H1 (cell line): ENCODE measurements at regions not wholly inside any gene's neighbourhood (a gene's known extent, or its start where the extent isn't known, plus 50 kb on each side); places are given as distances from the start of the nearest gene placed in this dataset.

Source experiments
- CTCF ChIA-PET: fragments of 300-600 bp; sonication (Branson Sonifier 250); formaldehyde crosslinking; loops from one replicate; lab custom pipeline; 2021; ENCODE audit not compliant: partially characterized antibody; lab: Charles Lee
- POLR2A ChIA-PET: fragments of 300-600 bp; sonication (Branson Sonifier 250); formaldehyde crosslinking; loops from one replicate; lab custom pipeline; 2021; ENCODE audit warnings: inconsistent platforms; ENCODE audit not compliant: partially characterized antibody; lab: Charles Lee
- DNase-seq, 2 experiments: peaks; one replicate each; pipeline versions ENCODE4 v3.0.0 to v3.0.0-alpha.2; 2010 to 2022; ENCODE audit warnings: low spot score in 2 of 2, low read depth in 1 of 2, mixed read lengths in 1 of 2
- FAIRE-seq: peaks from 2 replicates; lab custom pipeline; 2011; peaks lifted over from hg19 to GRCh38; lab: Jason Lieb, UNC
- H2AFZ ChIP-seq: 2 replicates; pipeline ENCODE4 v1.8.1; 2012; ENCODE audit warnings: low read length, inconsistent platforms
- H2AK5ac ChIP-seq: 2 replicates; pipeline ENCODE4 v1.6.1; 2013; ENCODE audit warnings: low read depth, low read length
- H2BK120ac ChIP-seq: replicated peaks from 2 replicates; pipeline ENCODE3; 2013; ENCODE audit warnings: low read depth, low read length, inconsistent platforms
- H2BK12ac ChIP-seq: 2 replicates; pipeline ENCODE4 v1.6.1; 2013; ENCODE audit warnings: low read depth, low read length
- H2BK15ac ChIP-seq: 2 replicates; pipeline ENCODE4 v1.6.1; 2013; ENCODE audit warnings: low read length
- H2BK20ac ChIP-seq: 2 replicates; pipeline ENCODE4 v1.6.1; 2013; ENCODE audit warnings: low read length
- H2BK5ac ChIP-seq: 2 replicates; pipeline ENCODE4 v1.6.1; 2013; ENCODE audit warnings: low read depth, low read length
- H3K14ac ChIP-seq: 2 replicates; pipeline ENCODE4 v1.6.1; 2013; ENCODE audit warnings: inconsistent platforms; ENCODE audit not compliant: insufficient read length
- H3K18ac ChIP-seq: 2 replicates; pipeline ENCODE4 v1.6.1; 2013; ENCODE audit warnings: low read length; ENCODE audit errors: extremely low read depth
- H3K23ac ChIP-seq: 2 replicates; pipeline ENCODE4 v1.6.1; 2013; ENCODE audit warnings: inconsistent platforms; ENCODE audit not compliant: insufficient read length
- H3K23me2 ChIP-seq: 2 replicates; pipeline ENCODE4 v1.6.1; 2013; ENCODE audit warnings: low read depth, low read length
- H3K27ac ChIP-seq: 2 replicates; pipeline ENCODE4 v1.6.1; 2011; ENCODE audit warnings: low read depth, low read length, inconsistent platforms
- H3K27me3 ChIP-seq, 4 experiments: replicated peaks in 1 of 4; 1 replicate in 1 of 4; 2 replicates in 3 of 4; pipeline versions ENCODE4 v1.6.1 to v1.8.1; 2011 to 2013; ENCODE audit warnings: low read length in 3 of 4, mild to moderate bottlenecking in 3 of 4, inconsistent platforms in 2 of 4, mixed read lengths in 2 of 4, moderate library complexity in 1 of 4; ENCODE audit not compliant: control insufficient read depth in 3 of 4, insufficient read depth in 3 of 4; ENCODE audit errors: extremely low read depth in 1 of 4
- H3K36me3 ChIP-seq, 4 experiments: 2 replicates each; pipeline versions ENCODE4 v1.6.1 to v1.8.1; 2011 to 2013; ENCODE audit warnings: mild to moderate bottlenecking in 4 of 4, low read length in 3 of 4, moderate library complexity in 2 of 4, control low read depth in 1 of 4, inconsistent platforms in 1 of 4; ENCODE audit not compliant: insufficient read depth in 4 of 4, control insufficient read depth in 2 of 4
- H3K4ac ChIP-seq: replicated peaks from 2 replicates; pipeline ENCODE3; 2013; ENCODE audit warnings: low read length, low read depth, mixed read lengths, inconsistent platforms; ENCODE audit not compliant: insufficient read length
- H3K4me1 ChIP-seq, 4 experiments: replicated peaks in 1 of 4; 1 replicate in 1 of 4; 2 replicates in 3 of 4; pipeline versions ENCODE4 v1.6.1 to v1.8.1; 2011 to 2013; ENCODE audit warnings: low read length in 3 of 4, inconsistent platforms in 2 of 4, mixed read lengths in 1 of 4; ENCODE audit not compliant: insufficient read depth in 4 of 4, control insufficient read depth in 3 of 4
- H3K4me2 ChIP-seq, 2 experiments: 2 replicates each; pipeline versions ENCODE4 v1.6.1 to v1.8.1; 2011 to 2013; ENCODE audit warnings: low read depth in 2 of 2, low read length in 2 of 2, control low read depth in 1 of 2, inconsistent platforms in 1 of 2, mild to moderate bottlenecking in 1 of 2; ENCODE audit not compliant: insufficient read depth in 1 of 2
- H3K4me3 ChIP-seq, 4 experiments: fragments of 200-600, 300-600 bp in 1 of 4; sonication (generic), shearing (Covaris generic), sonication (Bioruptor Twin) in 1 of 4; 2 replicates each; pipeline versions ENCODE4 v1.5.1 to v1.8.1; 2011 to 2016; ENCODE audit warnings: low read length in 4 of 4, low read depth in 3 of 4, control low read depth in 2 of 4, inconsistent platforms in 2 of 4, mild to moderate bottlenecking in 2 of 4, mixed read lengths in 1 of 4, moderate library complexity in 1 of 4; ENCODE audit not compliant: insufficient read depth in 2 of 4; ENCODE audit errors: extremely low read depth in 1 of 4
- H3K56ac ChIP-seq: replicated peaks from 2 replicates; pipeline ENCODE3; 2013; ENCODE audit warnings: low read depth, mild to moderate bottlenecking, mixed read lengths, low read length, inconsistent platforms; ENCODE audit not compliant: insufficient read length
- H3K79me1 ChIP-seq: 2 replicates; pipeline ENCODE4 v1.6.1; 2013; ENCODE audit warnings: low read depth, low read length, control low read depth
- H3K79me2 ChIP-seq, 2 experiments: 2 replicates each; pipeline versions ENCODE4 v1.6.1 to v1.8.1; 2012 to 2013; ENCODE audit warnings: low read length in 2 of 2, mild to moderate bottlenecking in 2 of 2, inconsistent platforms in 1 of 2; ENCODE audit not compliant: insufficient read depth in 2 of 2, control insufficient read depth in 1 of 2
- H3K9ac ChIP-seq, 4 experiments: replicated peaks in 1 of 4; 1 replicate in 1 of 4; 2 replicates in 3 of 4; pipeline versions ENCODE4 v1.6.1 to v1.8.1; 2011 to 2013; ENCODE audit warnings: low read depth in 3 of 4, low read length in 3 of 4, control low read depth in 2 of 4, mild to moderate bottlenecking in 2 of 4, moderate library complexity in 2 of 4, inconsistent platforms in 1 of 4; ENCODE audit errors: extremely low read depth in 1 of 4
- H3K9me3 ChIP-seq, 2 experiments: 2 replicates each; pipeline versions ENCODE4 v1.6.1 to v1.8.1; 2012 to 2013; ENCODE audit warnings: mild to moderate bottlenecking in 2 of 2, moderate library complexity in 2 of 2, control low read depth in 1 of 2, inconsistent platforms in 1 of 2, low read depth in 1 of 2, low read length in 1 of 2, mixed read lengths in 1 of 2; ENCODE audit not compliant: insufficient read depth in 2 of 2
- H4K20me1 ChIP-seq, 2 experiments: replicated peaks in 1 of 2; 2 replicates each; pipeline versions ENCODE3 to v1.8.1; 2011 to 2013; ENCODE audit warnings: inconsistent platforms in 2 of 2, low read length in 2 of 2, mild to moderate bottlenecking in 1 of 2; ENCODE audit not compliant: insufficient read depth in 2 of 2, control insufficient read depth in 1 of 2
- H4K5ac ChIP-seq: 2 replicates; pipeline ENCODE4 v1.6.1; 2013; ENCODE audit warnings: low read length, low read depth, mixed read lengths, inconsistent platforms; ENCODE audit not compliant: insufficient read length
- H4K8ac ChIP-seq: 2 replicates; pipeline ENCODE4 v1.8.0; 2013; ENCODE audit warnings: mild to moderate bottlenecking, moderate library complexity, low read length, inconsistent platforms; ENCODE audit not compliant: insufficient read depth; ENCODE audit errors: extremely low read depth
- H4K91ac ChIP-seq: replicated peaks from 2 replicates; pipeline ENCODE3; 2013; ENCODE audit warnings: low read length, mixed read lengths, inconsistent platforms; ENCODE audit not compliant: insufficient read length
- ATF3 ChIP-seq: IDR thresholded peaks from 2 replicates; pipeline ENCODE4 v1.6.1; 2011; ENCODE audit warnings: low read depth, mild to moderate bottlenecking, low read length; ENCODE audit not compliant: insufficient read depth
- BCL11A ChIP-seq, 2 experiments: IDR thresholded peaks; one replicate each; pipeline ENCODE4 v1.6.1; 2011; ENCODE audit warnings: low read depth in 2 of 2, low read length in 2 of 2, mild to moderate bottlenecking in 2 of 2
- CHD2 ChIP-seq: IDR thresholded peaks from 2 replicates; pipeline ENCODE4 v1.6.1; 2012; ENCODE audit warnings: low read length, improper control_type of control experiment
- GTF2F1 ChIP-seq: IDR thresholded peaks from 2 replicates; pipeline ENCODE4 v1.6.1; 2012; ENCODE audit warnings: low read depth, low read length, improper control_type of control experiment, borderline replicate concordance
- JUN ChIP-seq: IDR thresholded peaks from 2 replicates; pipeline ENCODE4 v1.6.1; 2011; ENCODE audit warnings: low read depth, mild to moderate bottlenecking, improper control_type of control experiment, low read length
- KDM5A ChIP-seq: fragments of 200-600 bp; IDR thresholded peaks from 2 replicates; pipeline ENCODE4 v1.7.1; 2012; ENCODE audit warnings: mild to moderate bottlenecking, low read length, inconsistent platforms, mixed read lengths
- NANOG ChIP-seq: IDR thresholded peaks from 2 replicates; pipeline ENCODE4 v1.6.1; 2011; ENCODE audit warnings: low read length, low read depth, mild to moderate bottlenecking, inconsistent platforms; ENCODE audit not compliant: insufficient read depth, poor library complexity, severe bottlenecking
- PHF8 ChIP-seq: fragments of 200-600 bp; sonication (generic); conservative IDR thresholded peaks from 2 replicates; pipeline ENCODE4 v1.7.1; 2012; ENCODE audit warnings: low read depth, mild to moderate bottlenecking, inconsistent platforms, low read length, moderate library complexity
- POLR2AphosphoS5 ChIP-seq: IDR thresholded peaks from 2 replicates; pipeline ENCODE4 v1.6.1; 2011; ENCODE audit warnings: low read depth, low read length
- RBBP5 ChIP-seq: IDR thresholded peaks from 2 replicates; pipeline ENCODE4 v1.7.1; 2012; ENCODE audit warnings: low read depth, mild to moderate bottlenecking, inconsistent platforms, low read length, moderate library complexity, borderline replicate concordance
- RFX5 ChIP-seq: IDR thresholded peaks from 2 replicates; pipeline ENCODE4 v1.6.1; 2011; ENCODE audit warnings: low read depth, low read length, improper control_type of control experiment, borderline replicate concordance
- SP2 ChIP-seq: IDR thresholded peaks from 2 replicates; pipeline ENCODE4 v1.6.1; 2012; ENCODE audit warnings: mild to moderate bottlenecking, low read length, inconsistent platforms
- TAF7 ChIP-seq: optimal IDR thresholded peaks from 2 replicates; pipeline ENCODE3; 2011; ENCODE audit warnings: low read depth, mild to moderate bottlenecking, inconsistent platforms, low read length, moderate library complexity, borderline replicate concordance
- TEAD4 ChIP-seq: IDR thresholded peaks from 2 replicates; pipeline ENCODE4 v1.6.1; 2012; ENCODE audit warnings: low read depth, low read length, inconsistent platforms, mixed read lengths
- ZNF274 ChIP-seq: IDR thresholded peaks from 2 replicates; pipeline ENCODE4 v1.7.0; 2012; ENCODE audit warnings: low read length, borderline replicate concordance; ENCODE audit errors: extremely low read depth
- WGBS, 2 experiments: shearing (Covaris generic) in 1 of 2; methylation state at CpG; one replicate each; pipeline versions ENCODE4 v1.1.6 to v1.1.7; 2013 to 2015; ENCODE audit warnings: low lambda C conversion rate in 2 of 2, mixed read lengths in 2 of 2, inconsistent platforms in 1 of 2, low coverage in 1 of 2, missing lambda C conversion rate in 1 of 2; ENCODE audit not compliant: insufficient replicate concordance in 2 of 2, insufficient coverage in 1 of 2, insufficient read length in 1 of 2; ENCODE audit errors: extremely low coverage in 1 of 2, missing lambda C conversion rate in 1 of 2; 5-methylcytosine and 5-hydroxymethylcytosine counted together

GRCh38 chr14:97697772-97698171, 900.6 kb downstream of the VRK1 start:
- no peak overlapping the region for H4K8ac ChIP-seq
- WGBS, 2 experiments, result 92% methylated on average over 2 of the region's 2 CpGs; no CpG with 5 or more reads in 1 of the 2 experiments
- no peak overlapping the region for H2AK5ac ChIP-seq
- H3K18ac ChIP-seq, result 0 out of 2 replicates have a peak overlapping the region, but pooled peaks have one; percentile 27
- no peak overlapping the region for H4K5ac ChIP-seq
- H2BK120ac ChIP-seq, result no peak overlapping the region
- no peak overlapping the region for H4K91ac ChIP-seq
- H2BK5ac ChIP-seq, result no peak overlapping the region
- H4K20me1 ChIP-seq, result no peaks in the 10 kb centered on the region
- CTCF ChIA-PET, result no interaction called here
- H2BK20ac ChIP-seq, result no peak overlapping the region
- no peak for DNase-seq
- FAIRE-seq, result no peak
- H2BK15ac ChIP-seq, result no peak overlapping the region
- POLR2A ChIA-PET, result no interaction called here
- no peak overlapping the region for H3K4ac ChIP-seq
- no peak overlapping the region for H3K56ac ChIP-seq
- H3K4me1 ChIP-seq, result no peaks in the 10 kb centered on the region
- no peaks in the 10 kb centered on the region for H3K79me1 ChIP-seq
- no peaks in the 10 kb centered on the region for H3K79me2 ChIP-seq
- H3K27ac ChIP-seq, result no peak overlapping the region
- H3K36me3 ChIP-seq, result no peaks in the 10 kb centered on the region
- H3K23ac ChIP-seq, result no peak overlapping the region
- no peak overlapping the region for H3K9ac ChIP-seq
- no peaks in the 10 kb centered on the region; a peak in 1 of 7 replicates for H3K27me3 ChIP-seq
- no peak overlapping the region for H2AFZ ChIP-seq
- no peaks in the 10 kb centered on the region for H3K23me2 ChIP-seq
- no peak overlapping the region for H3K14ac ChIP-seq
- H2BK12ac ChIP-seq, result no peak overlapping the region
- H3K4me3 ChIP-seq, result no peak overlapping the region
- peaks cover 2 to 12% of the 10 kb centered on the region in 2 experiments; a peak in 2 of 4 replicates for H3K9me3 ChIP-seq
- H3K4me2 ChIP-seq, result no peak overlapping the region
- TF ChIP-seq NANOG, result no peak
- TF ChIP-seq JUN, result no peak
- TF ChIP-seq RBBP5, result no peak
- TF ChIP-seq TAF7, result no peak
- no peak for TF ChIP-seq PHF8
- no peak for TF ChIP-seq KDM5A
- TF ChIP-seq BCL11A (IDR thresholded peaks at IDR 0.05; ENCODE audit: low read depth in 2 of 2, low read length in 2 of 2), result no peak
- TF ChIP-seq CHD2, result no peak
- TF ChIP-seq POLR2AphosphoS5, result no peak
- no peak for TF ChIP-seq SP2
- TF ChIP-seq RFX5, result no peak
- no peak for TF ChIP-seq ATF3
- no peak for TF ChIP-seq ZNF274
- TF ChIP-seq GTF2F1, result no peak
- TF ChIP-seq TEAD4, result no peak
